ENCODE measurements at regions not wholly inside any gene's neighbourhood (a gene's known extent, or its start where the extent isn't known, plus 50 kb on each side); places are given as distances from the start of the nearest gene placed in this dataset.

DNA sequence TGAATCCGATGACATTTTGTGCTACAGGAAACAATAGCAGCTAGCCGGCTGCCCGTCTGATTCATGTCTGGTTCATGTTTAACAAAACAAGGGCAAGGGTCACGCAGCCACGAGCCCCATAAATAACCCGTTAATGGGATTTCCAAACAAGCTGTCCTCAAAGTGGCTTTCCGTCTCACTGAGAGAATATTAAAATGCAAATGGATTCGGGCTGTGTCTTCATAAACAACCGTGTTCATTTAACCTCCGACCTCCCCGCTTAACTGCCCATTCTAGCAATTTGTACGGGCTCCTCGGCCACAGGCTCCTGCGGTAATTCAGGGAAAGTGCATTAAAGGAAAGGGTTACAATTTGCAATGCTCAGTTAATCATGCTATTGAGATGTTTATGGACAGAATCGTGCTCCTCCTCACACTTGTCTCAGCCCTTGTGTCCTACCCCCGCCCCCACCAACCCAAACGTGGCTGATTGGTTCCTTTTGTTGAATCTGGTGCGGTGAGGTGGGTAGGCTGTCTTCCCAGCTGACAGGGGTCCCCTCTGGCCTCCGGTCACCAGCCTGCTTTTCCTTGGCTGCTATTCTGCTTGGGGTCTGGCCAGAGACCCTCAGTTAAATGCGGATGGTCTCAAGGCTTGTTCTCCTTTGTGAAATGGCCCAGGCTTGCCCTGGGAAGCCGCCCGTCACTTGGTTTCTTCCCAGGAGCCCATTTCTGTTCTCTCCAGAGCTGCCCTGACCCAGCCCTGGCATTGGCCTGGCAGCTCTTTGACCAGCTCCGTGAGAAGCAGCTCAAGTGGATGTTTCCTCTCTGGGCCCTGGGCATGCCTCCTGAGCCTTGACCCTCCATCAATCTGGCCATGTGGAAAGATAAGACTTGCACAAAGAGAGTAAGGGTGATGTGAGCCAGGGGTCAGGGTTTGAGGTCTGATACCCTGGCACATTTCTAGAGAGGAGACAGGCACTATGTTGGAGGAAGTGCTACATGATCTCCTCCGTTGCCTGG, 200.7 kb upstream of the POU3F1 start:
- no peaks in the 10 kb centered on the region for H3K36me3 ChIP-seq (ENCODE audit: control insufficient read depth in 3 of 3, insufficient read depth in 3 of 3, low read length in 3 of 3)
- H3K27ac ChIP-seq (ENCODE audit: low read depth, low read length) = no peak overlapping the region
- H3K4me1 ChIP-seq (ENCODE audit: control insufficient read depth in 3 of 3, insufficient read depth in 3 of 3, low read length in 3 of 3) = peaks cover 0 to 3% (median 2%) of the 10 kb centered on the region in 3 donors
- H3K27me3 ChIP-seq (ENCODE audit: control insufficient read depth in 3 of 3, insufficient read depth in 3 of 3, low read length in 3 of 3) = peaks cover 4 to 28% (median 26%) of the 10 kb centered on the region in 3 donors
- H3K9me3 ChIP-seq (ENCODE audit: control insufficient read depth in 3 of 3, low read length in 3 of 3) = no peaks in the 10 kb centered on the region
- H3K4me3 ChIP-seq (ENCODE audit: low read length in 3 of 3) = no peak overlapping the region
- no peak overlapping the region for H3K9ac ChIP-seq (ENCODE audit: low read depth in 1 of 3, low read length in 3 of 3)

DNA sequence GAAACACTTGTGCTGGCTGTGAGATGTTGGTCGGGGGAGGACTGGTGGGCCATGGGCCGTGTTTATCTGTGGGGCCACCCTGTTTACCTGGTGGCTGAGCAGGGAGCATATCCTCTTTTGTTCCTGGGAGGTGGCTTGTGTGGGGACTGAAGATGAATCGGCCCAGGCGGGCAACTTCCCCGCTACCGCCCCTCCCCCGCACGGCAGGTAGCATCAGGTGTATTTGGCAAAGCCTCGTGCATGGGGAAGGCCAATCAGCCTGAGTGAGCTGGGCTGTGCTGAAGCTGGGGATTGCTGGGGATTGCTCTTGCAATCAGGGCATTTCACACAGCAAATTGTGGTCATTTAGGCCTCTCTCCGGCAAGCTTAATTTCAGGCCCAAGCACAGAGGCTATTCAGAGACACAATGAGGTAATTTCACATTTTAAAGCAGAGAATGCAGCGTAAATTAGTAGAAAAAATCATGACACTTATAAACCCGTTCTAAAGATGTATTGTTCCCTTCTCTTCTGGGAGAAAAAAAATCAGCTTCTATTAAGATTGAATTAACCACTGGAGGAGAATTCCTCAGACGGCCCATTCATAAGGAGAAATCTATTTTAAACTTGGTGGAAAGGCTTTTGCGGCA, 197.7 kb upstream of the POU3F1 start:
- H3K4me1 ChIP-seq (ENCODE audit: control insufficient read depth in 3 of 3, insufficient read depth in 3 of 3, low read length in 3 of 3) = peaks cover 0 to 3% (median 2%) of the 10 kb centered on the region in 3 donors
- H3K9me3 ChIP-seq (ENCODE audit: control insufficient read depth in 3 of 3, low read length in 3 of 3) = no peaks in the 10 kb centered on the region
- no peak overlapping the region for H3K4me3 ChIP-seq (ENCODE audit: low read length in 3 of 3)
- peaks cover 0 to 9% (median 8%) of the 10 kb centered on the region in 3 donors for H3K27me3 ChIP-seq (ENCODE audit: control insufficient read depth in 3 of 3, insufficient read depth in 3 of 3, low read length in 3 of 3)
- H3K9ac ChIP-seq (ENCODE audit: low read depth in 1 of 3, low read length in 3 of 3) = no peak overlapping the region
- no peak overlapping the region for H3K27ac ChIP-seq (ENCODE audit: low read depth, low read length)
- H3K36me3 ChIP-seq (ENCODE audit: control insufficient read depth in 3 of 3, insufficient read depth in 3 of 3, low read length in 3 of 3) = no peaks in the 10 kb centered on the region

- no peak overlapping the region for H3K27ac ChIP-seq (ENCODE audit: low read depth, low read length)
These were observed 196.5 kb upstream of the POU3F1 start for GRCh38 chr1:38243106-38243505.

DNA sequence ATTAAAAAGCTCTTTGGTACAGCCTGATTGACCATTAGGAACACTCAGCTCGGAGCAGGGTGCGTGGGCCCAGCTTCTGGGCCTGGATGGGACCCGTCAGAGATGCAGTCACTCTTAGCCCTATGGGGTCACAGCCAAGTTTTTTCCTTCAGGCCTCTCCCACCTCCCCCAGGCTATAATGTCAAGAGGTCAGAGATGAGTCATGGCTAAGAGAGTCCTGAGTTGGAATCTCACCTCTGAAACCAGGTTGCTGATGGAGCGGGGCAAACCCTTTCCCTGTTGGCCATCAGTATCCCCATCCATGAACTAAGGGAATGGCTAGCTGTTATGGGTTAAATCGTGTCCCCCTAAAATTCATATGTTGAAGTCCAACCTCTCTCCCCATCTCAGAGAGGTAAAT, 195.9 kb upstream of the POU3F1 start:
- H3K27me3 ChIP-seq (ENCODE audit: control insufficient read depth in 3 of 3, insufficient read depth in 3 of 3, low read length in 3 of 3) = peaks cover 0 to 3% (median 3%) of the 10 kb centered on the region in 3 donors
- H3K9me3 ChIP-seq (ENCODE audit: control insufficient read depth in 3 of 3, low read length in 3 of 3) = no peaks in the 10 kb centered on the region
- H3K4me1 ChIP-seq (ENCODE audit: control insufficient read depth in 3 of 3, insufficient read depth in 3 of 3, low read length in 3 of 3) = peaks cover 0 to 3% (median 2%) of the 10 kb centered on the region in 3 donors
- H3K36me3 ChIP-seq (ENCODE audit: control insufficient read depth in 3 of 3, insufficient read depth in 3 of 3, low read length in 3 of 3) = no peaks in the 10 kb centered on the region
- no peak overlapping the region for H3K4me3 ChIP-seq (ENCODE audit: low read length in 3 of 3)
- no peak overlapping the region for H3K27ac ChIP-seq (ENCODE audit: low read depth, low read length)
- H3K9ac ChIP-seq (ENCODE audit: low read depth in 1 of 3, low read length in 3 of 3) = no peak overlapping the region

More at GRCh38 chr1:38243106-38243505, 196.5 kb upstream of the POU3F1 start:
- Histone ChIP-seq H3K9me3 (ENCODE audit: control insufficient read depth in 3 of 3, low read length in 3 of 3) (no peaks in the 10 kb centered on the region), H3K9ac (ENCODE audit: low read depth in 1 of 3, low read length in 3 of 3) (no peak overlapping the region), H3K4me1 (ENCODE audit: control insufficient read depth in 3 of 3, insufficient read depth in 3 of 3, low read length in 3 of 3) (peaks cover 0 to 3% (median 2%) of the 10 kb centered on the region in 3 donors), H3K27me3 (ENCODE audit: control insufficient read depth in 3 of 3, insufficient read depth in 3 of 3, low read length in 3 of 3) (peaks cover 0 to 9% (median 6%) of the 10 kb centered on the region in 3 donors), H3K36me3 (ENCODE audit: control insufficient read depth in 3 of 3, insufficient read depth in 3 of 3, low read length in 3 of 3) (no peaks in the 10 kb centered on the region), H3K4me3 (ENCODE audit: low read length in 3 of 3) (no peak overlapping the region)

DNA sequence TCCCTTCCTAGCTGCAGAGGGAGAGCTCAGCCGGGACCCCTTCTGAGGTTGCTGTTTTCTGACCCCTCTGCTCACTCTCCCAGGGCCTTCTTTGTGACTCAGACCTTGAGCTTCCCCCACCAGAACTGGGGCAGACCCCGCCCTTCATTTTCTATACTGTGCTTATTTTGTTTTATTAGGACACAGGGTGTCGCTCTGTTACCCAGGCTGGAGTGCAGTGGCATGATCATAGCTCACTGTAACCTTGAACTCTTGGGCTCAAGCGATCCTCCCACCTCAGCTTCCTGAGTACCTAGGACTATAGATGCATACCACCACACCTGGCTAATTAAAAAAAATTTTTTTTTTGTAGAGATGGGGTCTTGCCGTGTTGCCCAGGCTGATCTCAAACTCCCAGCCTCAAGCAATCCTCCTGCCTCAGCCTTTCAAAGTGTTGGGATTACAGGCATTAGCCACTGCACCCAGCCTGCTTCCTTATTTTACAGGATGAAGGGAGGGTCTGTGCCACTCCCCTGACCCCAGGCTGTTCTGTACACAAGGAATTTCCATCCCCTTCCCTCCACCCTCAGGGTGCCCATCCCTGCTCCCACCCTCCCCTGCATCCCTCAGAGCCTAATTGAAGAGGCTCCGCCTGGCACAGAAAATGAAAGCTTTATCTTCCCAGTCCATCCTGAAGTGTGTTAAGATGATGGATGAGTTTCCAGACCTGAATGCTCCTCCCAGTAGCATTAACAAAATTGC, 195.2 kb upstream of the POU3F1 start:
- Histone ChIP-seq H3K4me3 (ENCODE audit: low read length in 3 of 3) (no peak overlapping the region), H3K9me3 (ENCODE audit: control insufficient read depth in 3 of 3, low read length in 3 of 3) (no peaks in the 10 kb centered on the region)

GRCh38 chr1:38240618-38241017, 194.0 kb upstream of the POU3F1 start:
- Histone ChIP-seq H3K27me3 (ENCODE audit: control insufficient read depth in 3 of 3, insufficient read depth in 3 of 3, low read length in 3 of 3) (peaks cover 3 to 10% (median 7%) of the 10 kb centered on the region in 3 donors), H3K36me3 (ENCODE audit: control insufficient read depth in 3 of 3, insufficient read depth in 3 of 3, low read length in 3 of 3) (no peaks in the 10 kb centered on the region), H3K4me3 (ENCODE audit: low read length in 3 of 3) (no peak overlapping the region), H3K9me3 (ENCODE audit: control insufficient read depth in 3 of 3, low read length in 3 of 3) (no peaks in the 10 kb centered on the region), H3K9ac (ENCODE audit: low read depth in 1 of 3, low read length in 3 of 3) (no peak overlapping the region), H3K27ac (ENCODE audit: low read depth, low read length) (no peak overlapping the region), H3K4me1 (ENCODE audit: control insufficient read depth in 3 of 3, insufficient read depth in 3 of 3, low read length in 3 of 3) (no peaks in the 10 kb centered on the region)

More for the DNA sequence above, 195.2 kb upstream of the POU3F1 start:
- peaks cover 3 to 5% (median 4%) of the 10 kb centered on the region in 3 donors for H3K27me3 ChIP-seq (ENCODE audit: control insufficient read depth in 3 of 3, insufficient read depth in 3 of 3, low read length in 3 of 3)
- no peaks in the 10 kb centered on the region for H3K4me1 ChIP-seq (ENCODE audit: control insufficient read depth in 3 of 3, insufficient read depth in 3 of 3, low read length in 3 of 3)
- no peak overlapping the region for H3K9ac ChIP-seq (ENCODE audit: low read depth in 1 of 3, low read length in 3 of 3)
- H3K27ac ChIP-seq (ENCODE audit: low read depth, low read length) = no peak overlapping the region
- H3K36me3 ChIP-seq (ENCODE audit: control insufficient read depth in 3 of 3, insufficient read depth in 3 of 3, low read length in 3 of 3) = no peaks in the 10 kb centered on the region

DNA sequence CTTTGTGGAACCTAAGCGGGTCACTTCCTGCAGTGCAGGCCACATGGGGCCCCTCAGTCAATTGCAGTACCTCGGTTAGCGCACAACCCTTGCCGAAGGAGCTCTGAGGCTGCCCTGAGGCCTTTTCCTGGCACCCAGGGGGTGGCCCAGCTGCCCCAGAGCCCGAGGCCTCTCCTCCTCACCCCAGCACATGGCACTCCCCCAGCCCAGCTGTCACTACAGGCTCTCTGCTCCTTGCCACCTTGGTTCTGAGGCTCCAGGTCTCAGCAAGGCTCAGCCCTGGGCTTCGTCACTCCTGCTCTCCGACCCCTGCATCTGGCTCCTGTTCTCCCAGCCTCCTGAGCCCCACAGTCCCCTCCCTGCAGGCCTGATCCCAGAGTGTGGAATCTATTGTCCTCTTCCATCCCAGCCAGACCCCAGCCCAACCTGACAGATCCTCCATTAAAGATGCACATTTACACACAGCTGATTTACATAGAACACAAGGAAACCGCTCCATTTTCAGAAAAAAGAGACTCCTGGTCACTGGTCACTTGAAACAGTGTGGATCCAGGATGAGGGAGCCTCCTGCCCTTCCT, 192.8 kb upstream of the POU3F1 start:
- peaks cover 3 to 15% (median 7%) of the 10 kb centered on the region in 3 donors for H3K27me3 ChIP-seq (ENCODE audit: control insufficient read depth in 3 of 3, insufficient read depth in 3 of 3, low read length in 3 of 3)
- H3K4me3 ChIP-seq (ENCODE audit: low read length in 3 of 3) = no peak overlapping the region
- no peaks in the 10 kb centered on the region for H3K9me3 ChIP-seq (ENCODE audit: control insufficient read depth in 3 of 3, low read length in 3 of 3)
- H3K4me1 ChIP-seq (ENCODE audit: control insufficient read depth in 3 of 3, insufficient read depth in 3 of 3, low read length in 3 of 3) = no peaks in the 10 kb centered on the region
- H3K9ac ChIP-seq (ENCODE audit: low read depth in 1 of 3, low read length in 3 of 3) = no peak overlapping the region
- no peaks in the 10 kb centered on the region for H3K36me3 ChIP-seq (ENCODE audit: control insufficient read depth in 3 of 3, insufficient read depth in 3 of 3, low read length in 3 of 3)
- H3K27ac ChIP-seq (ENCODE audit: low read depth, low read length) = no peak overlapping the region

GRCh38 chr1:38238294-38238693, 191.7 kb upstream of the POU3F1 start:
- Histone ChIP-seq H3K27me3 (ENCODE audit: control insufficient read depth in 3 of 3, insufficient read depth in 3 of 3, low read length in 3 of 3) (peaks cover 3 to 15% (median 7%) of the 10 kb centered on the region in 3 donors), H3K9ac (ENCODE audit: low read depth in 1 of 3, low read length in 3 of 3) (no peak overlapping the region), H3K36me3 (ENCODE audit: control insufficient read depth in 3 of 3, insufficient read depth in 3 of 3, low read length in 3 of 3) (no peaks in the 10 kb centered on the region), H3K9me3 (ENCODE audit: control insufficient read depth in 3 of 3, low read length in 3 of 3) (no peaks in the 10 kb centered on the region), H3K27ac (ENCODE audit: low read depth, low read length) (no peak overlapping the region), H3K4me1 (ENCODE audit: control insufficient read depth in 3 of 3, insufficient read depth in 3 of 3, low read length in 3 of 3) (no peaks in the 10 kb centered on the region), H3K4me3 (ENCODE audit: low read length in 3 of 3) (no peak overlapping the region)

DNA sequence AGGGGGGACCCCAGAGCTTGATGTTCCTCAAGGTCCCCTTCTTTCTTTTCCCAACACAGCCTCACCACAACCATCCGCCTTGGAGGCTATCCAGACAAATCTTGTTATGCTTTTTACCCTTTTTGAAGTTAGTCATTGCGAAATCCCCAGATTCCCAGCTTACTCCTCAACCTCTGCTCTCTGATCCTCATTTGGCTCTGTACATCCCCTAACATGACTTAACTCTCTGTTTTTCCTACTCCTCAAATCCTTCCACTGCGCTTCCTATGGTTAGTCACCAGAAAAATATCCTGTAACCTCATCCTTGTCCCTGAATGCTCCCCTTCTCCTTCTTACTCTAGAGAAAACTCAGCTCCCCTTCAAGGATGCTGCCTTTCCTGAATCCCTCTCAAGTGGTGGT, 189.1 kb upstream of the POU3F1 start:
- no peaks in the 10 kb centered on the region for H3K4me1 ChIP-seq (ENCODE audit: control insufficient read depth in 3 of 3, insufficient read depth in 3 of 3, low read length in 3 of 3)
- no peaks in the 10 kb centered on the region for H3K36me3 ChIP-seq (ENCODE audit: control insufficient read depth in 3 of 3, insufficient read depth in 3 of 3, low read length in 3 of 3)
- peaks cover 0 to 4% (median 0%) of the 10 kb centered on the region in 3 donors for H3K9me3 ChIP-seq (ENCODE audit: control insufficient read depth in 3 of 3, low read length in 3 of 3)
- H3K9ac ChIP-seq (ENCODE audit: low read depth in 1 of 3, low read length in 3 of 3) = no peak overlapping the region
- H3K27ac ChIP-seq (ENCODE audit: low read depth, low read length) = no peak overlapping the region
- H3K27me3 ChIP-seq (ENCODE audit: control insufficient read depth in 3 of 3, insufficient read depth in 3 of 3, low read length in 3 of 3) = peaks cover 3 to 15% (median 7%) of the 10 kb centered on the region in 3 donors
- no peak overlapping the region for H3K4me3 ChIP-seq (ENCODE audit: low read length in 3 of 3)

Data from skeletal muscle tissue (tissue), 3 donors.